HepG2 (cell line): ENCODE measurements at regions not wholly inside any gene's neighbourhood (a gene's known extent, or its start where the extent isn't known, plus 50 kb on each side); places are given as distances from the start of the nearest gene placed in this dataset.

Experiments
- ATAC-seq: fragments of 200-7000 bp; cut with Tn5 transposase; 3 replicates; pipeline ENCODE4 v1.9.1; 2020; ENCODE audit warnings: mild to moderate bottlenecking, moderate library complexity
- BruUV-seq: library from RNA; stranded (reverse); fragments of 400-500 nt; replicated peaks from 2 replicates; lab custom pipeline; 2021; lab: Mats Ljungman, UMichigan
- CTCF ChIA-PET: fragments of 300-600 bp; formaldehyde crosslinking; extraction: SDS; loops from one replicate; lab custom pipeline; 2021; ENCODE audit warnings: low total read pairs, inconsistent platforms, low intra/inter-chr PET ratio; lab: Yijun Ruan, JAX
- POLR2A ChIA-PET: fragments of 350-600 bp; sonication (Branson Sonifier 250); formaldehyde crosslinking; loops from one replicate; lab custom pipeline; 2020; ENCODE audit warnings: antibody characterized with exemption, inconsistent platforms; lab: Yijun Ruan, JAX
- DNase-seq: peaks from one replicate; pipeline ENCODE4 v3.0.0-alpha.2; 2015; ENCODE audit warnings: low spot score
- FAIRE-seq: peaks from 3 replicates; lab custom pipeline; 2011; peaks lifted over from hg19 to GRCh38; lab: Jason Lieb, UNC
- H2AFZ ChIP-seq: one replicate; pipeline ENCODE4 v1.6.1; 2011; ENCODE audit warnings: low read length, inconsistent platforms
- H3K27ac ChIP-seq: fragments of 300-600 bp; 3 replicates; pipeline ENCODE4 v1.8.0; 2011; ENCODE audit warnings: mixed run types, mild to moderate bottlenecking, mixed read lengths, low read length, inconsistent platforms; ENCODE audit not compliant: insufficient read depth; ENCODE audit errors: extremely low read length
- H3K27me3 ChIP-seq, 2 experiments: fragments of 200-600 bp in 1 of 2; 2 replicates in 1 of 2; 3 replicates in 1 of 2; pipeline versions ENCODE4 v1.6.0 to v1.8.0; 2011; ENCODE audit warnings: low read length in 2 of 2, mild to moderate bottlenecking in 2 of 2, moderate library complexity in 2 of 2, inconsistent platforms in 1 of 2; ENCODE audit not compliant: insufficient read depth in 2 of 2, control insufficient read depth in 1 of 2
- H3K36me3 ChIP-seq, 2 experiments: fragments of 200-600 bp in 1 of 2; replicated peaks in 1 of 2; 2 replicates in 1 of 2; 3 replicates in 1 of 2; pipeline versions ENCODE4 v1.5.1 to v1.8.0; 2011; ENCODE audit warnings: low read length in 2 of 2, inconsistent platforms in 1 of 2; ENCODE audit not compliant: insufficient read depth in 2 of 2, control insufficient read depth in 1 of 2
- H3K4me1 ChIP-seq: 2 replicates; pipeline ENCODE4 v1.5.1; 2012; ENCODE audit warnings: low read length, inconsistent platforms; ENCODE audit not compliant: insufficient read depth
- H3K4me2 ChIP-seq: 2 replicates; pipeline ENCODE4 v1.6.0; 2011; ENCODE audit warnings: low read depth, low read length, inconsistent platforms
- H3K4me3 ChIP-seq, 3 experiments: fragments of 200-600 bp in 1 of 3; sonication (generic), shearing (Covaris generic) in 1 of 3; replicated peaks in 1 of 3; 2 replicates each; pipeline ENCODE4 v1.5.1; 2011 to 2016; ENCODE audit warnings: low read length in 3 of 3, inconsistent platforms in 2 of 3, low read depth in 2 of 3, mild to moderate bottlenecking in 2 of 3, control low read depth in 1 of 3, mixed read lengths in 1 of 3; ENCODE audit not compliant: insufficient read depth in 1 of 3
- H3K79me2 ChIP-seq: one replicate; pipeline ENCODE4 v1.6.1; 2011; ENCODE audit warnings: low read length, inconsistent platforms; ENCODE audit not compliant: insufficient read depth
- H3K9ac ChIP-seq: 2 replicates; pipeline ENCODE4 v1.6.0; 2011; ENCODE audit warnings: mild to moderate bottlenecking, low read depth, low read length, inconsistent platforms; ENCODE audit not compliant: insufficient read depth
- H3K9me3 ChIP-seq: 2 replicates; pipeline ENCODE4 v1.5.1; 2012; ENCODE audit warnings: mild to moderate bottlenecking, low read length
- H4K20me1 ChIP-seq: 2 replicates; pipeline ENCODE4 v1.6.0; 2011; ENCODE audit warnings: inconsistent platforms, mild to moderate bottlenecking, low read length, moderate library complexity; ENCODE audit not compliant: insufficient read depth
- GMEB1 ChIP-seq: sonication (generic); formaldehyde crosslinking; IDR thresholded peaks from 2 replicates; pipeline ENCODE4 v1.5.1; 2020; ENCODE audit warnings: missing genetic modification reagents, mild to moderate bottlenecking, borderline replicate concordance
- KAT7 ChIP-seq: IDR thresholded peaks from 2 replicates; pipeline ENCODE4 v1.6.1; 2018; ENCODE audit warnings: borderline replicate concordance, missing compliant biosample characterization
- PAXIP1 ChIP-seq: sonication (generic); formaldehyde crosslinking; conservative IDR thresholded peaks from 2 replicates; pipeline ENCODE4 v1.4.0; 2020; ENCODE audit warnings: mild to moderate bottlenecking, missing genetic modification reagents, moderate library complexity
- TBL1XR1 ChIP-seq: fragments of 150-350 bp; IDR thresholded peaks from 2 replicates; pipeline ENCODE4 v1.6.1; 2014; ENCODE audit warnings: borderline replicate concordance, low read length; ENCODE audit not compliant: partially characterized antibody
- WGBS: methylation state at CpG from one replicate; pipeline ENCODE4 v1.1.6; 2017; ENCODE audit warnings: low lambda C conversion rate; 5-methylcytosine and 5-hydroxymethylcytosine counted together
- in situ Hi-C: cut with HindIII; loops from 2 replicates; pipeline ENCODE4 v1.10.0; 2017; ENCODE audit warnings: low pct_unique_long_range_greater_than_20kb; ENCODE audit not compliant: extremely low pct_ligation_motif_present
- intact Hi-C: fragments of 100-400 bp; cut with micrococcal nuclease; formaldehyde crosslinking; loops from one replicate; pipeline ENCODE4 v1.10.0; 2022; ENCODE audit not compliant: unreplicated experiment

GRCh38 chr12:126309278-126309677, 1244.0 kb downstream of the AACS start (continued):
- TF ChIP-seq TBL1XR1: no peak
- TF ChIP-seq KAT7 (CRISPR knock-in tag): no peak

GRCh38 chr12:126312457-126312856, 1247.2 kb downstream of the AACS start:
- 22% methylated on average over 3 of the region's 3 CpGs for WGBS
- Histone ChIP-seq H3K27ac (no peak overlapping the region), H3K27me3 (no peaks in the 10 kb centered on the region), H3K9ac (no peak overlapping the region), H2AFZ (no peak overlapping the region), H3K4me2 (no peak overlapping the region), H3K36me3 (no peaks in the 10 kb centered on the region), H3K4me3 (no peak overlapping the region), H3K4me1 (no peaks in the 10 kb centered on the region), H3K79me2 (no peaks in the 10 kb centered on the region), H4K20me1 (no peaks in the 10 kb centered on the region), H3K9me3 (peaks cover 87% of the 10 kb centered on the region)
- FAIRE-seq (no peak), ATAC-seq (no peak), DNase-seq (no peak)
- CTCF ChIA-PET: no interaction called here
- POLR2A ChIA-PET: no interaction called here
- intact Hi-C loops: no loop called here
- in situ Hi-C loops: no loop called here
- no TSS peak for BruUV-seq
- TF ChIP-seq PAXIP1 (CRISPR knock-in tag) (no peak), GMEB1 (CRISPR knock-in tag) (no peak)
